Osteoblast (primary cell): ENCODE measurements at regions not wholly inside any gene's neighbourhood (a gene's known extent, or its start where the extent isn't known, plus 50 kb on each side); places are given as distances from the start of the nearest gene placed in this dataset.

Experiments
- DNase-seq: peaks from one replicate; pipeline ENCODE4 v3.0.0; 2011; ENCODE audit warnings: low spot score, mixed read lengths; ENCODE audit not compliant: insufficient read length; ENCODE audit errors: missing footprints
- H2AFZ ChIP-seq: 2 replicates; pipeline ENCODE4 v1.6.0; 2011; ENCODE audit warnings: mild to moderate bottlenecking, low read length
- H3K27ac ChIP-seq: 2 replicates; pipeline ENCODE4 v1.5.1; 2011; ENCODE audit warnings: mild to moderate bottlenecking, low read depth, low read length, moderate library complexity
- H3K27me3 ChIP-seq: 2 replicates; pipeline ENCODE4 v1.6.0; 2012; ENCODE audit warnings: mild to moderate bottlenecking, control low read depth, inconsistent platforms, low read length, moderate library complexity; ENCODE audit not compliant: insufficient read depth
- H3K36me3 ChIP-seq: 2 replicates; pipeline ENCODE4 v1.5.1; 2011; ENCODE audit warnings: mild to moderate bottlenecking, low read length, control low read depth, moderate library complexity; ENCODE audit not compliant: insufficient read depth
- H3K4me1 ChIP-seq: 2 replicates; pipeline ENCODE4 v1.5.1; 2011; ENCODE audit warnings: mild to moderate bottlenecking, low read length, control low read depth, moderate library complexity; ENCODE audit not compliant: insufficient read depth
- H3K4me2 ChIP-seq: 2 replicates; pipeline ENCODE4 v1.6.0; 2011; ENCODE audit warnings: mild to moderate bottlenecking, low read length; ENCODE audit not compliant: insufficient read depth
- H3K4me3 ChIP-seq: fragments of 200-600 bp; sonication (generic); 3 replicates; pipeline ENCODE4 v1.5.1; 2012; ENCODE audit warnings: mild to moderate bottlenecking, low read length, inconsistent platforms; ENCODE audit not compliant: insufficient read depth
- H3K79me2 ChIP-seq: 2 replicates; pipeline ENCODE4 v1.6.0; 2012; ENCODE audit warnings: mild to moderate bottlenecking, low read length, control low read depth, inconsistent platforms; ENCODE audit not compliant: insufficient read depth
- H3K9me3 ChIP-seq: 2 replicates; pipeline ENCODE4 v1.5.1; 2011; ENCODE audit warnings: low read depth, low read length, control low read depth
- H4K20me1 ChIP-seq: 2 replicates; pipeline ENCODE4 v1.6.0; 2012; ENCODE audit warnings: mild to moderate bottlenecking, low read length, control low read depth; ENCODE audit not compliant: insufficient read depth
- TF ChIP-seq, protein P1 (sequence below): IDR thresholded peaks from 2 replicates; pipeline ENCODE4 v1.5.1; 2011; ENCODE audit warnings: mild to moderate bottlenecking, low read depth, low read length, moderate library complexity; ENCODE audit errors: extremely low read depth

DNA sequence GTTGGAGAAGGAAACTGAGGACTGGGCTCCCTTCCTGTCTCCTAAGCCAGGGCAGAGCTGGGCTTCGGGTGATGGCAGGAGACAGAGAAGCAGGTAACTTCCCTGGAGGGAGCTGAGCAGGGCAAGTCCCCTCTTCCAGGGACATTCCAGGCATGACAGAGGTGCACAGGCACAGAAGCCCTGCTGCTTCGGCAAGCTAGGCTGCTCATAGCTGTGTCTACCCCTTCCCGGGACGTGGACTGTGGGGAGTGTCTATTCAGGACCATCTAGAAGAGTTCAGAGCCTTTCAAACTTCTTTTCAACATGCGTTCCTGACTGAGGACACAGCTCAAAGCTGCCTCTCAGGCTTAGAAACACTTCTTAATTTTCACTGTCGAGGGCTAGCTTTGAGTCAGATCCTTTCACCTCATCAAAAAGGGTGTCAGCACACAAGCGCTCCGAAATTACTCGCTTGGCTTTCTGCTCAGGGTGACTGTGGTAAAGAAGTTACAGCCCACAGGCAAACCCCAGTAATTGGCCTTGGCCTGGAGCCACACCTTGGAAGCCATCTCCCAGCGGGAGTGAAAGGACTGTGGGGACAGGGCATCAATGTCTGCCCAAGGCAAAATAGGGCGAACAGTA, 63.7 kb upstream of the STEAP1B start:
- Histone ChIP-seq H3K4me3 (peak overlapping the region; percentile 63), H4K20me1 (no peaks in the 10 kb centered on the region), H3K9me3 (no peaks in the 10 kb centered on the region), H3K27ac (peak overlapping the region; percentile 96), H3K79me2 (peaks cover 14% of the 10 kb centered on the region), H3K36me3 (no peaks in the 10 kb centered on the region), H3K4me2 (peak overlapping the region; percentile 82), H2AFZ (no peak overlapping the region), H3K4me1 (peaks cover 63% of the 10 kb centered on the region), H3K27me3 (no peaks in the 10 kb centered on the region)
- DNase-seq, result no peak
- TF ChIP-seq, protein P1, sequence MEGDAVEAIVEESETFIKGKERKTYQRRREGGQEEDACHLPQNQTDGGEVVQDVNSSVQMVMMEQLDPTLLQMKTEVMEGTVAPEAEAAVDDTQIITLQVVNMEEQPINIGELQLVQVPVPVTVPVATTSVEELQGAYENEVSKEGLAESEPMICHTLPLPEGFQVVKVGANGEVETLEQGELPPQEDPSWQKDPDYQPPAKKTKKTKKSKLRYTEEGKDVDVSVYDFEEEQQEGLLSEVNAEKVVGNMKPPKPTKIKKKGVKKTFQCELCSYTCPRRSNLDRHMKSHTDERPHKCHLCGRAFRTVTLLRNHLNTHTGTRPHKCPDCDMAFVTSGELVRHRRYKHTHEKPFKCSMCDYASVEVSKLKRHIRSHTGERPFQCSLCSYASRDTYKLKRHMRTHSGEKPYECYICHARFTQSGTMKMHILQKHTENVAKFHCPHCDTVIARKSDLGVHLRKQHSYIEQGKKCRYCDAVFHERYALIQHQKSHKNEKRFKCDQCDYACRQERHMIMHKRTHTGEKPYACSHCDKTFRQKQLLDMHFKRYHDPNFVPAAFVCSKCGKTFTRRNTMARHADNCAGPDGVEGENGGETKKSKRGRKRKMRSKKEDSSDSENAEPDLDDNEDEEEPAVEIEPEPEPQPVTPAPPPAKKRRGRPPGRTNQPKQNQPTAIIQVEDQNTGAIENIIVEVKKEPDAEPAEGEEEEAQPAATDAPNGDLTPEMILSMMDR, result no peak

DNA sequence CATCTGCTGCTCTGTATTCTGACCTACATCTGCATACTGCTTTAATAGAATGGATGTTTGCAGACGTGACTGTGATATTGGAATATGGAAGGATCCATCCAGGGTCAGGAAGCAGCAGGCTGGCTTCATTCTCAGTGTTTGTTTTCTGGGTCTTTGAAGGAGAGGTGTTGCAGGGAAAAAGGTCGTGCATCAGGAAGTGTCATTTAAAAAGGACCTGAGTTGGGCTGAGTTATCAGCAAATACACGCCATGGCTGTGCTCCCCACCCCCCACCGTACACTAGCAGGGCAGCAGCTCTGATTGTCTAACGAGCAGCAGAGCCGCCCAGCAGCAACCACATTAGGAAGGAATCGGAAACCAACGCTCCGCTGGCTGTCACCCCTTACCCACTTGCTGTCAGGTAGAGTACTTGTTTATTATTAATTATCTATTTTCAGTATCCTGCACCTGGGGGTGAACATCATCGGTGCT, 63.1 kb upstream of the STEAP1B start:
- TF ChIP-seq, protein P1, result no peak
- H2AFZ ChIP-seq, result no peak overlapping the region
- peak overlapping the region; percentile 96 for H3K27ac ChIP-seq
- H3K36me3 ChIP-seq, result no peaks in the 10 kb centered on the region
- H3K9me3 ChIP-seq, result no peaks in the 10 kb centered on the region
- DNase-seq, result no peak
- no peaks in the 10 kb centered on the region for H4K20me1 ChIP-seq
- H3K4me1 ChIP-seq, result peaks cover 63% of the 10 kb centered on the region
- no peaks in the 10 kb centered on the region for H3K27me3 ChIP-seq
- peak overlapping the region; percentile 82 for H3K4me2 ChIP-seq
- H3K79me2 ChIP-seq, result peaks cover 7% of the 10 kb centered on the region
- H3K4me3 ChIP-seq, result peak overlapping the region; percentile 63

DNA sequence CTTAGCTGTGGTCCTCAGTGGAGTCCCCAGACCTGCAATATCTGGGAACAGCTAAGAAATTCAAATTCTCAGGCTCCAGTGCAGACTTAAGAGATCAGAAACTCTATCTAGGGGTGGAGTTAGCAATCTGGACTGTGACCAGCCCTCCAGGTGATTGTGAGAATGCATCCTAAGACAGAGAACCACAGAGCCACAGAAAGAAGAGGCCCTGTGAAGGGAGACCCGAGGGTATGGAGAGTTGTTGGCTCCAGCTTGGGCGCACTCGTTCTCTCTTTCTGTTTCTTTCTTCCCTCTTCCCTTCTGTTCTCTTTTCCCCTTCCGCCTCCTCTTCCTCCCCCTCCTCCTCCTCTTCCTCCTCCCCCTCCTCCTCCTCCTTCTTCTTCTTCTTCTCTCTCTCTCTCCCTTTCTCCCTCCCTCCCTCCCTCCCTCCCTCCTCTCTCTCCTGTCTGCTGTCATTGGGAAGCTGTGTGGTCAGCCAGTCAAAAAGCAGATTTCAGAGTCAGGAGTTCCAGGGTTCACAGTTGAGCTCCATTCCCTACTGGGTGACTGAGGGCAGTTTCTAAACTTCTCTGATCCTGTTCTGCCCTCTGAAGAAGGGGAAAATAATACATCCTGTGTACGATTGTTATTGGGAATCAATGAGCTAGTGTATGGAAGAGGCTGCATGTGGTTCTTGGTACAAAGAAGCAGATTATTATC, 62.1 kb upstream of the STEAP1B start:
- Histone ChIP-seq H3K4me1 (peaks cover 63% of the 10 kb centered on the region), H3K4me3 (peak overlapping the region; percentile 24), H3K4me2 (peak overlapping the region; percentile 82), H3K27ac (peak overlapping the region; percentile 96), H3K36me3 (no peaks in the 10 kb centered on the region), H2AFZ (no peak overlapping the region), H3K9me3 (no peaks in the 10 kb centered on the region), H3K27me3 (no peaks in the 10 kb centered on the region), H3K79me2 (peaks cover under 1% of the 10 kb centered on the region), H4K20me1 (no peaks in the 10 kb centered on the region)
- DNase-seq, result no peak
- TF ChIP-seq, protein P1, result no peak

DNA sequence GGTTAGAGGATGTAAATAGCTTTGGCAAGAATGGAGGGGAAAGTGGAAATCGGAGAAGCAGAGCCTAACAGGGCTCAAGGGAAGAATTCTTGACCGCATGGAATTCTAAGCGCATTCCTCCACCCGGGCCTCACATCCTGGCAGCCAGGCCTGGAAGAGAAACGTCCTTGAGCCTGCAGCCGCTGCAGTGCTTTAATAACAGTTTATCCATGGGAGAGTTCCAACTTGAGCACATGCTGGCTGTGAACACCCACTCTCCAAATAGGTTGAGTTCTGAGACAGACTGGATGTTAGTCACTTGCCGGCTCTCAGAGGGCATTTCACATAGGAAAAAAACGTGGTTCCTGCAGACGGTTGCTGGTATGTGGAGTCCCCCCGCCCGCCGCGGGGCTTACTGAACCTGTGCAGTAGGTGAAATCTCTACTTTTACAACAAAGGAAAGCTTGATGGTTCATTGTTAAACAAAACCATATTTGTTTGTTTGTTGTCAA, 61.4 kb upstream of the STEAP1B start:
- TF ChIP-seq, protein P1, result no peak
- H3K79me2 ChIP-seq, result no peaks in the 10 kb centered on the region
- H3K9me3 ChIP-seq, result no peaks in the 10 kb centered on the region
- peaks cover 60% of the 10 kb centered on the region for H3K4me1 ChIP-seq
- no peaks in the 10 kb centered on the region for H4K20me1 ChIP-seq
- no peaks in the 10 kb centered on the region for H3K36me3 ChIP-seq
- peak overlapping the region; percentile 96 for H3K27ac ChIP-seq
- H3K4me2 ChIP-seq, result peak overlapping the region; percentile 65
- peak overlapping the region; percentile 24 for H3K4me3 ChIP-seq
- H3K27me3 ChIP-seq, result no peaks in the 10 kb centered on the region
- H2AFZ ChIP-seq, result no peak overlapping the region
- DNase-seq, result peak; percentile 91
